Adrenal gland (tissue), 9 donors: ENCODE measurements at regions not wholly inside any gene's neighbourhood (a gene's known extent, or its start where the extent isn't known, plus 50 kb on each side); places are given as distances from the start of the nearest gene placed in this dataset.

Source experiments
- DNase-seq, 7 donors: peaks; one replicate each; pipeline ENCODE4 v3.0.0-alpha.2; 2019 to 2020
- H3K27ac ChIP-seq, 5 donors: fragments of 200-600 bp; sonication (generic) in 4 of 5; 1 replicate in 3 of 5; 2 replicates in 2 of 5; pipeline versions ENCODE4 v1.5.1 to v1.8.0; 2016 to 2020; ENCODE audit warnings: mild to moderate bottlenecking in 1 of 5
- H3K27me3 ChIP-seq: fragments of 200-600 bp; 2 replicates; pipeline ENCODE4 v1.8.0; 2021
- H3K36me3 ChIP-seq, 2 donors: fragments of 200-600 bp; replicated peaks in 1 of 2; 1 replicate in 1 of 2; 2 replicates in 1 of 2; pipeline versions ENCODE4 v1.5.1 to v1.8.0; 2018 to 2022
- H3K4me1 ChIP-seq, 2 donors: fragments of 200-600 bp; replicated peaks in 1 of 2; 1 replicate in 1 of 2; 2 replicates in 1 of 2; pipeline versions ENCODE4 v1.5.1 to v1.8.0; 2018 to 2021
- H3K4me3 ChIP-seq, 4 donors: fragments of 200-600 bp; sonication (generic) in 3 of 4; one replicate each; pipeline ENCODE4 v1.5.1; 2016 to 2018
- H3K9me3 ChIP-seq, 3 donors: fragments of 200-600 bp; sonication (generic) in 1 of 3; replicated peaks in 1 of 3; 1 replicate in 2 of 3; 2 replicates in 1 of 3; pipeline versions ENCODE4 v1.5.1 to v1.8.0; 2016 to 2021
- POLR2A ChIP-seq, 2 donors: fragments of 450-650 bp; IDR thresholded peaks; one replicate each; pipeline ENCODE4 v1.6.1; 2017; ENCODE audit warnings: antibody characterized with exemption in 2 of 2, mild to moderate bottlenecking in 2 of 2, moderate library complexity in 1 of 2
- WGBS, 4 donors: extraction: QIAGEN DNeasy Blood & Tissue Kit in 2 of 4; methylation state at CpG; one replicate each; pipeline versions ENCODE4 v1.1.5 to v1.1.7; 2013 to 2017; 5-methylcytosine and 5-hydroxymethylcytosine counted together
- intact Hi-C, 2 donors: fragments of 100-400 bp; cut with DNase I; formaldehyde crosslinking; loops; one replicate each; pipeline versions ENCODE4 v1.14.1 to v1.15.0; 2022 to 2023
- TF ChIP-seq, protein P1 (sequence below), 6 experiments: fragments of 450-650 bp in 4 of 6; fragments of 200-600 bp in 2 of 6; sonication (generic) in 1 of 6; IDR thresholded peaks; 1 replicate in 5 of 6; 2 replicates in 1 of 6; pipeline versions ENCODE4 v1.5.1 to v1.8.0; 2016 to 2021; ENCODE audit warnings: antibody characterized with exemption in 6 of 6, mild to moderate bottlenecking in 2 of 6, moderate library complexity in 1 of 6
- donor health status: healthy with polysubstance abuse.
- donor health status: Bipolar disorder and iron deficiency.
- donor health status: DM: yes; HTN: yes; CAD: no.
- donor health status: DM: no; HTN: no; CAD: no.
- donor health status: DM: no; HTN: no; CAD: no.

DNA sequence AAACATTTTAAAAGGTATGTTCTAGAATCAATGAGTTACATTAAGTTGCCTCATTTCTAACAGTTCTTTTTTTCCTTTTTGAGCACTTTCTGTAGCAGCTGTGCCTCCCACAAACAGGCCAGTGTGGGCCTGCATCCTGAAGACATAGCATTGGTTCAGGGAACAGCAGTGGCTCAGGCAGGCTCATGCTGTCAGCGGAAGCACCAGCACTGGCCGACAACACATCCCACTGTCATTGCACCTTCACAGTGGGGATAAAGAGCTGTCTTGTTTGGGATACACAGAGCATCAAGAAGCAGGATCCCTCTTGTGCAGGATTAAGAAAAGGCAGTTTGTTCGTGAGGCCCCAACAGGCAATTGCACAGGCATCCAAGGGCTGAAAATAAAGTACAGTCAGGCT lies 123.3 kb downstream of the MOBP start:
- 81 to 89% (median 87%) methylated on average over 3 of the region's 3 CpGs for WGBS, 4 donors
- Histone ChIP-seq H3K4me3 (no peak overlapping the region), H3K27me3 (no peaks in the 10 kb centered on the region), H3K27ac (no peak overlapping the region), H3K4me1 (no peaks in the 10 kb centered on the region), H3K36me3 (no peaks in the 10 kb centered on the region), H3K9me3 (no peaks in the 10 kb centered on the region)
- no peak for TF ChIP-seq POLR2A (IDR thresholded peaks at IDR 0.05)
- TF ChIP-seq, protein P1, sequence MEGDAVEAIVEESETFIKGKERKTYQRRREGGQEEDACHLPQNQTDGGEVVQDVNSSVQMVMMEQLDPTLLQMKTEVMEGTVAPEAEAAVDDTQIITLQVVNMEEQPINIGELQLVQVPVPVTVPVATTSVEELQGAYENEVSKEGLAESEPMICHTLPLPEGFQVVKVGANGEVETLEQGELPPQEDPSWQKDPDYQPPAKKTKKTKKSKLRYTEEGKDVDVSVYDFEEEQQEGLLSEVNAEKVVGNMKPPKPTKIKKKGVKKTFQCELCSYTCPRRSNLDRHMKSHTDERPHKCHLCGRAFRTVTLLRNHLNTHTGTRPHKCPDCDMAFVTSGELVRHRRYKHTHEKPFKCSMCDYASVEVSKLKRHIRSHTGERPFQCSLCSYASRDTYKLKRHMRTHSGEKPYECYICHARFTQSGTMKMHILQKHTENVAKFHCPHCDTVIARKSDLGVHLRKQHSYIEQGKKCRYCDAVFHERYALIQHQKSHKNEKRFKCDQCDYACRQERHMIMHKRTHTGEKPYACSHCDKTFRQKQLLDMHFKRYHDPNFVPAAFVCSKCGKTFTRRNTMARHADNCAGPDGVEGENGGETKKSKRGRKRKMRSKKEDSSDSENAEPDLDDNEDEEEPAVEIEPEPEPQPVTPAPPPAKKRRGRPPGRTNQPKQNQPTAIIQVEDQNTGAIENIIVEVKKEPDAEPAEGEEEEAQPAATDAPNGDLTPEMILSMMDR (IDR thresholded peaks at IDR 0.05), result no peak
- no peak for DNase-seq
- intact Hi-C loops, result no loop called here

DNA sequence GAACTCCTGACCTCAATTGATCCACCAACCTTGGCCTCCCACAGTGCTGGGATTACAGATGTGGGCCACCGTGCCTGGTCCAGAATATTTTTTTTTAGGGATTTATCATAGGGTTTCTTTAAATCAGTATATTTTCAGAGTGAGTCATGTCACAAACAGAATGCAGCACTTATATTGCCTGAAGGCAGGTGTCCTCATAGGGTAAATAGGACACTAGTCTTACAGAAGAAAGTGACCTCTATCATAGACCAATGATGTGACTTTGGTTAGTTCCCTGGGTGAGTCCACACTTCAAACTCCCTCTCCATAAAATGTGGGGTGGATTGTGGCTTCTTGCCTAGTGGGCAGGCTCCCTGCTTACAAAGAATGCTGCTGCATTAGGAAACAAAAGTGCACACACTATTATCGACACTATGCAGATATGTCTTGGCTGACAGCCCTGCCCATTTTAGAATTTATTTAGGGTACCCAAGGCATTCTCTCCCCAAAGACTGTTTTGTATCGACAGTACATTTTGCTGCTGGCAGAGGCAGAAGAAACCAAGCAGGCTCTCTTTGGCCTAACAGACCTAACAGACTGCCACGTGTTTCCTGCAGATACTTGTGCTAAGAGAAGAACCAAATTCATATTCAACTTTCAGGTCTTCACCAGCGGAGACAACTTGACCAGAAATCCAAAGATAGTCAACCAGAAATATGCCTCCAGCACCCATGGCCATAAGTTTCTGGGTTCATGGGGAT lies 125.0 kb downstream of the MOBP start:
- DNase-seq, result no peak
- Histone ChIP-seq H3K36me3 (no peaks in the 10 kb centered on the region), H3K9me3 (no peaks in the 10 kb centered on the region), H3K4me1 (no peaks in the 10 kb centered on the region), H3K27me3 (no peaks in the 10 kb centered on the region), H3K27ac (no peak overlapping the region), H3K4me3 (no peak overlapping the region)
- TF ChIP-seq, protein P1 (IDR thresholded peaks at IDR 0.05), result no peak
- no peak for TF ChIP-seq POLR2A (IDR thresholded peaks at IDR 0.05)
- intact Hi-C loops, result no loop called here
- WGBS, 4 donors, result 63 to 78% (median 71%) methylated on average over 5 of the region's 5 CpGs

DNA sequence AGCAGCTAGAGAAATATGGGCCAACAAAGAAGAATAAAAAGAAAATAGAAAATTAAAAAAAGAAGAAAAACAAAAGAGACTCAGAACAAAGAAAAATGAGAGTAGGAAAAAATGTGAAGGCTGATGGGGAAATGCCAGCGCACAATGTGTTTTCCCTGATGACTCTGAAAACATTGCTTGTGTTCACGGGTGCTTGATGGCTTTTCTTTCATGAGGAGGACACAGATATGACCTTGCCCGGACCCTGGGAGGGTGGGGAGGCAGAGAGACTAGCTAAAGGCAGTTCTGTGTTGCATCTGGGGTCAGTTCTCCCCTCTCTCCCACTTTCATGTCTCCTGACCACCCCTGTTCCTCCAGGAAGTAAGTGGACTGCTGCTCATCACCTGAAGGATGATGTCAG lies 125.9 kb downstream of the MOBP start:
- no peak overlapping the region for H3K4me3 ChIP-seq
- H3K9me3 ChIP-seq, result no peaks in the 10 kb centered on the region
- H3K36me3 ChIP-seq, result no peaks in the 10 kb centered on the region
- H3K4me1 ChIP-seq, result no peaks in the 10 kb centered on the region
- no peak for TF ChIP-seq POLR2A (IDR thresholded peaks at IDR 0.05)
- TF ChIP-seq, protein P1 (IDR thresholded peaks at IDR 0.05), result no peak
- WGBS, 4 donors, result 61 to 69% (median 67%) methylated on average over 3 of the region's 3 CpGs
- no peaks in the 10 kb centered on the region for H3K27me3 ChIP-seq
- DNase-seq, result no peak
- intact Hi-C loops, result no loop called here
- no peak overlapping the region for H3K27ac ChIP-seq

DNA sequence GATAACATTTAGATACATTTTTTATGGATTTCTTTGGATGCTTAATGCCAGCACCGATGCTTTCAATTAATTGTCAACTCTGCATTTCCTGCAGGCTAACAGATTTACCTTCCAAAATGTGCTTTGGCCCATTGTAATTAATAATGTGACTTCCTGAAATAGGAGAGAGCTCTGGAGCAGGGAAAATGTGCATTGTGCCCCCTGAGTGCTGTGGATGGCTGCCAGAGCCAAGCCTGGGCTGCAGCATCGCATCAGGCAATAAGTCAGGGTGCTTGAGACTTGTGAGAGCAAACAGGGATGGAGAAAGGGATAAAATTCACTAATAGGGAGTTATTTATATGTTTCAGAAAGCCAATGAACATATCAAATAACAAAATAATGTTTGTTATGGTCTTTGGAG lies 133.8 kb downstream of the MOBP start:
- WGBS, 4 donors, result 36 to 42% (median 38%) methylated on average over 2 of the region's 2 CpGs
- Histone ChIP-seq H3K27me3 (no peaks in the 10 kb centered on the region), H3K27ac (no peak overlapping the region), H3K36me3 (no peaks in the 10 kb centered on the region), H3K4me3 (no peak overlapping the region), H3K9me3 (no peaks in the 10 kb centered on the region), H3K4me1 (no peaks in the 10 kb centered on the region)
- no peak for TF ChIP-seq POLR2A (IDR thresholded peaks at IDR 0.05)
- TF ChIP-seq, protein P1 (IDR thresholded peaks at IDR 0.05), result no peak
- intact Hi-C loops, result no loop called here
- DNase-seq, result no peak
